Kidney epithelial cell (primary cell): ENCODE measurements at regions not wholly inside any gene's neighbourhood (a gene's known extent, or its start where the extent isn't known, plus 50 kb on each side); places are given as distances from the start of the nearest gene placed in this dataset.

Experiments
- DNase-seq: peaks from one replicate; pipeline ENCODE4 v3.0.0-alpha.2; 2010; ENCODE audit warnings: low read depth
- H3K27me3 ChIP-seq: 2 replicates; pipeline ENCODE4 v1.6.0; 2011; ENCODE audit warnings: low read length; ENCODE audit not compliant: control insufficient read depth, insufficient read depth
- H3K36me3 ChIP-seq: 2 replicates; pipeline ENCODE4 v1.5.1; 2011; ENCODE audit warnings: low read length; ENCODE audit not compliant: control insufficient read depth, insufficient read depth
- H3K4me3 ChIP-seq: 2 replicates; pipeline ENCODE4 v1.5.1; 2011; ENCODE audit warnings: low read depth, mild to moderate bottlenecking, control low read depth, low read length
- TF ChIP-seq, protein P1 (sequence below): IDR thresholded peaks from 2 replicates; pipeline ENCODE4 v1.5.1; 2011; ENCODE audit warnings: mild to moderate bottlenecking, moderate library complexity, low read length, control low read depth, inconsistent platforms; ENCODE audit not compliant: insufficient read depth, poor library complexity, severe bottlenecking

DNA sequence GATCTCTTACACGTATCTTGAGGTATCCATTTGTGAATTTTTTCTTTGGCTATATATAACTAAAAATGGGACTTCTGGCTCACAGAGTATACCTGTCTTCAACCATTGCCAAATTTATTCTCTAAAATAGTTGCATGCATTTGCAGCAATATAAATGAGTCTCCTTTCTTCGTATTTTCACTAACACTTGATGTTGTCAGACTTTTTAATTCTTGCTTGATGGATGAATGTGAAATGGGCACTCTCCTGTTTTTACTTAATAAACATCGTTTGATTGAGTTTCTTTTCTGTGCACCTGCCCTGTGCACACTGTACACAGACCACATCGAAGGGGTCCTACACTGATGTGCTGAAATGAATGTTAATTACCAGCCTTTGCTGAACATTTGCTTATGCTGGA, 121.8 kb downstream of the DDX1 start:
- no peak for DNase-seq
- Histone ChIP-seq H3K27me3 (no peaks in the 10 kb centered on the region), H3K4me3 (no peak overlapping the region), H3K36me3 (no peaks in the 10 kb centered on the region)
- TF ChIP-seq, protein P1, sequence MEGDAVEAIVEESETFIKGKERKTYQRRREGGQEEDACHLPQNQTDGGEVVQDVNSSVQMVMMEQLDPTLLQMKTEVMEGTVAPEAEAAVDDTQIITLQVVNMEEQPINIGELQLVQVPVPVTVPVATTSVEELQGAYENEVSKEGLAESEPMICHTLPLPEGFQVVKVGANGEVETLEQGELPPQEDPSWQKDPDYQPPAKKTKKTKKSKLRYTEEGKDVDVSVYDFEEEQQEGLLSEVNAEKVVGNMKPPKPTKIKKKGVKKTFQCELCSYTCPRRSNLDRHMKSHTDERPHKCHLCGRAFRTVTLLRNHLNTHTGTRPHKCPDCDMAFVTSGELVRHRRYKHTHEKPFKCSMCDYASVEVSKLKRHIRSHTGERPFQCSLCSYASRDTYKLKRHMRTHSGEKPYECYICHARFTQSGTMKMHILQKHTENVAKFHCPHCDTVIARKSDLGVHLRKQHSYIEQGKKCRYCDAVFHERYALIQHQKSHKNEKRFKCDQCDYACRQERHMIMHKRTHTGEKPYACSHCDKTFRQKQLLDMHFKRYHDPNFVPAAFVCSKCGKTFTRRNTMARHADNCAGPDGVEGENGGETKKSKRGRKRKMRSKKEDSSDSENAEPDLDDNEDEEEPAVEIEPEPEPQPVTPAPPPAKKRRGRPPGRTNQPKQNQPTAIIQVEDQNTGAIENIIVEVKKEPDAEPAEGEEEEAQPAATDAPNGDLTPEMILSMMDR: no peak

- no peaks in the 10 kb centered on the region for H3K27me3 ChIP-seq
- no peaks in the 10 kb centered on the region for H3K36me3 ChIP-seq
- TF ChIP-seq, protein P1: no peak
- DNase-seq: no peak
- H3K4me3 ChIP-seq: no peak overlapping the region
Observed at GRCh38 chr2:15714002-15714401, 122.3 kb downstream of the DDX1 start.

- TF ChIP-seq, protein P1: no peak
- no peaks in the 10 kb centered on the region for H3K27me3 ChIP-seq
- DNase-seq: no peak
- H3K4me3 ChIP-seq: no peak overlapping the region
- H3K36me3 ChIP-seq: no peaks in the 10 kb centered on the region
Observed at GRCh38 chr2:15714609-15715008, 122.9 kb downstream of the DDX1 start.

DNA sequence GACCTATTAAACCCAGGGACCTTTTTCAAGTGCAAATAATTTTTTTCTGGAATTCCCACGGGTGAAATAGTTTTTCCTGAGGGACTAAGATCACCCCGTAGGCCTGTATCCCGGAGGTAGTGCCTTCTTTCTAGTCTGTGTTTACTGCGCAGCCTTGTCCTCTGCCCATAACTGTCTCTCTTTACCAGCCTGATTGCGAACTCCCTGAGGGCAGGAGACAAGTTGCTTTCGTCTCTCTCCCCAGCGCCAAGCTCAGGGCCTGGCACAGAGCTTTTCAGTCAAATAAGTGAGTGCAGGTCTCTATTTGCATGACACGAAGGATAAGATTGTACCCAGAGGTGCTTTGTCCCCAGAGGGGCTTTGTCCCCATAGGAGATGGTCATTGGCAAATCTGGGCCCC, 123.9 kb downstream of the DDX1 start:
- DNase-seq: no peak
- Histone ChIP-seq H3K27me3 (no peaks in the 10 kb centered on the region), H3K36me3 (no peaks in the 10 kb centered on the region), H3K4me3 (no peak overlapping the region)
- TF ChIP-seq, protein P1: no peak

DNA sequence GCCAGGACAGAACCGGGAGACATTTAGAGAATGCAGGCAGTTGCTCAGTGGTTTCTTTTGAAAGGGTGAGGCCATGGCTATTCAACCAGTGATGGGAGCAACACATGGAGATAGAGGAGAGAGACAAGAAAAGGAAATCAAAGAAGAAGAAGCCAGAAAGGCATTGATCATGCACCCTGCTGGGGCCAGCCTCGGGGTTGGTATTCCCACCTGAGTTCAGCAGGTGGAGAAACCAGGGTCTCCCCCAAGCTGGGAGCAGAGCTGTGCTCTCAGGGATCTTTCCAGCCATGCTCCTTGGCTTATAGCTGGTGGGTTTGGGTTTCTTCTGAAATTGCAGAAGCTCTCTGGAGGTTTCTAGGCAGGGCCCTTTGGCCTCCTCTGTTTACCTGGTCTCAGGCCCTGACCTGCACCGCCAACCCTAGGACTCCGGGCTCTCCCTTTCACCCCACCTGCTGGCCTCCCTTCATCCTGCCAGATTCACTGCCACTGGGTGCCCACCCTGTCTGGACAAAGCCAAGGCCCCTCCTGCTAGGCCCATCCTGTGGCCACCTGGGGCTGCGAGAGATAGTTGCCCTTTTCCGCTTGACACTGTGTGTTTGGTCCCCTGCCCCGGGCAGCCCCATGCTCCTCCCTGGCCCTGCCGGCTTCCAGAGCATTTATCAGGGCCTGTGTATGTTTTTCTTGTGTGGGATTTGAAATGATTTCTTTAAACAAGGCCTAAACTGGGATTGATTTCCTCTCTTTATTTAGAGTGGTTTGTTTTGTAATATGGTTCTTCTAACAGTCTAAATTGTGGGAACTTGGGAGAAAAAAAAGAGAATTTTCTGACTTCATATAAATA, 126.7 kb downstream of the DDX1 start:
- TF ChIP-seq, protein P1: no peak
- H3K4me3 ChIP-seq: no peak overlapping the region
- H3K36me3 ChIP-seq: no peaks in the 10 kb centered on the region
- DNase-seq: no peak
- H3K27me3 ChIP-seq: no peaks in the 10 kb centered on the region

DNA sequence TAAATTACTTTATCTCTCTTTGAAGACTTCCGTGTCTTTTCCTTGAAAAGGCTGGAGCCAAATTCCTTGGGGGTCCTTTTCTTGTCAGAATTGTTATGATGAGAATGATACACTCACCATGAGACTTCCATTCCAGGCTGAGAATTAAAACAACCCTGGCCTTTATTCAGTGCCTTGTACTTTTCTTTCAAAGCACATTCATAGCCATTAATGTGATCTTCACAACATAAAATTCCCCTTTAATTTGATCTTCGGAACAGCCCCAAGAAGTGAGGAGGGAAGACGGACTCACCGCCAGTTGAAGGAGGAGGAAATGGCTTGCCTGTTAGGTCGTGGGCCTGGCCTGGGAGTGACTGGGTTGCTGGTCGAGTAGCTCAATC, 127.3 kb downstream of the DDX1 start:
- H3K27me3 ChIP-seq: no peaks in the 10 kb centered on the region
- TF ChIP-seq, protein P1: no peak
- no peaks in the 10 kb centered on the region for H3K36me3 ChIP-seq
- no peak overlapping the region for H3K4me3 ChIP-seq
- DNase-seq: no peak
